ENCODE measurements at regions not wholly inside any gene's neighbourhood (a gene's known extent, or its start where the extent isn't known, plus 50 kb on each side); places are given as distances from the start of the nearest gene placed in this dataset.

- no peak for TF ChIP-seq CTCF (IDR thresholded peaks at IDR 0.05; ENCODE audit: low read depth, low read length)
- no peak for TF ChIP-seq POLR2A (IDR thresholded peaks at IDR 0.05; ENCODE audit: extremely low read depth, insufficient read length)
Observed at GRCh38 chr3:55170444-55170843, 242.6 kb upstream of the LRTM1 start.
